GM18861 (cell line): ENCODE measurements at regions not wholly inside any gene's neighbourhood (a gene's known extent, or its start where the extent isn't known, plus 50 kb on each side); places are given as distances from the start of the nearest gene placed in this dataset.
"Not testable (repeated sequence)": the region's sequence is repeated elsewhere in the genome, so short reads cannot be mapped to it uniquely, and the experiment has no call there.

ENCODE experiments used
- ATAC-seq: cut with Tn5 transposase; IDR thresholded peaks from one replicate; pipeline ENCODE4 v1.9.1; 2021; ENCODE audit not compliant: unreplicated experiment

DNA sequence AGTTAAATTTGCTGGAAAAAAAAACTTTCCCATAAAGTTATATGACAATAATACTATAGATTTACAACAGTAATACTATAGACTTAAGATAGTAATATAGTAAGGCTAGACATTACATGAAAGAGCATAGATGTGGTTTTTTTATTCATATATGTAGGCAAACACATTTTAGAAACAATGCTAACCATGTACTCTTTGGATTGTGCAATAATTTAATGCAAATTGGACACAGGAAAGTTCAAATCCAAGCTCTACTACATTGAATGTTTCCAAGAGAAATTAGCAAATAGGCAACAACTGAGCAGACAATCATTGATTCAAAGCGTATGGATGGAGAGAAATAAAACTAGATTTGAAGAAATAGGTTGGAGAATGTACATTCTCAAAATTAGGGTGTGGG lies 469.2 kb downstream of the CNTN3 start:
- no peak for ATAC-seq

- no peak for ATAC-seq
Measured at GRCh38 chr3:74139648-74140047, 474.8 kb downstream of the CNTN3 start.

- no peak for ATAC-seq
Measured at GRCh38 chr3:74137790-74138189, 476.7 kb downstream of the CNTN3 start.

GRCh38 chr3:74135808-74136207 lies 478.7 kb downstream of the CNTN3 start:
- no peak for ATAC-seq

DNA sequence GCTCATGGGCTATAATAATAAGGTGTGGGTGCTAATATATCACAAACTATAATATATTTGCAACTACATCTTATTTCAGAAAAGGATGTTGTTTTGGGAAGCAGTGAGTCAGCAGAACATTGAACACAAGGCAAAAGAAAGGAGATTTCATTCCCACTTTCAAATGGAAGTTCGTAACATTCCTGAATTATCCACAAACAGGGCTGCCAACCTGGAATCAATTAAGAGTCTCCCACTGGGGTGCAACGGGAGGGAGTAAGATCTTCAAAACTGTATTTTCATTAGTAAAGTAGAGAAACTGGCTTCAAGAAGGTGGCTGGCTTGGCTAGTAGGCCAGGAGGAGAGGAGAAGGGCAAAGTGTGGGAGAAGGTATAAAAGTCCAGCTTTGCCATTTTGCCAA lies 479.6 kb downstream of the CNTN3 start:
- no peak for ATAC-seq

DNA sequence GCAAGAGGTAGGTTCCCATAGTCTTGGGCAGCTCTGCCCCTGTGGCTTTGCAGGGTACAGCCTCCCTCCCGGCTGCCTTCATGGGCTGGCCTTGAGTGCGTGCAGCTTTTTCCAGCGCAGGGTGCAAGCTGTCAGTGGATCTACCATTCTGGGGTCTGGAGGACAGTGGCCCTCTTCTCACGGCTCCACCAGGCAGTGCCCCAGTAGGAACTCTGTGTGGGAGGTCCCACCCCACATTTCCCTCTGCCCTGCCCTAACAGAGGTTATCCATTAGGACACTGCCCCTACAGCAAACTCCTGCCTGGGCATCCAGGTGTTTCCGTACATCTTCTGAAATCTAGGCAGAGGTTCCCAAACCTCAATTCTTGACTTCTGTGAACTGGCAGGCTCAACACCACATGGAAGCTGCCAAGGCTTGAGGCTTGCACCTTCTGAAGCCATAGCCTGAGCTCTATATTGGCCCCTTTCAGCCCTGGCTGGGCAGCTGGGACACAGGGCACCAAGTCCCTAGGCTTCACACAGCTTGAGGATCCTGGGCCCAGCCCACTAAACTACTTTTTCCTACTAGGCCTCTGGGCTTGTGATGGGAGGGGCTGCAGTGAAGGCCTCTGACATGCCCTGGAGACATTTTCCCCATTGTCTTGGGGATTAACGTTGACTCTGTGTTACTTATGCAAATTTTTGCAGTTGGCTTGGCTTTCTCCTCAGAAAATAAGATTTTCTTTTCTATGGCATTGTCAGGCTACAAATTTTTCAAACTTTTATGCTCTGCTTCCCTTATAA lies 482.7 kb downstream of the CNTN3 start:
- not testable (repeated sequence) for ATAC-seq

DNA sequence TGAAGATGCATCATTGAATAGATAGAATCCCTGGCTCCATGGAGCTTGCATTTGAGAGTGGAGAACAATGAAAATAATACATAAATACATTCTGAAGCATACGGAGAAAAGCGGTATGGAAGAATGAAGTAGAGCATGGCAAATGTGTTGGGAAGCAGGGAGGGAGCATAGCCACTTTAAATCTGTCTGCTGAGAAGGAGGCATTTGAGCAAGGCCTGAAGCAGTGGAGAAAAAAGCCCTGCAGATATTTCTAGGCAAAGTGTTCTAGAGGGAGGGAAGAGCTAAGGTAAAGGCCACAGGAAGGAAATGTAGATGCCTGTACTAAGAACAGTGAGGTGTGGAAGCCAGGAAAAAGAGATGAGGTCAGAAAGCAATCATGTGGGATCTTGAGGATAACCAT lies 484.8 kb downstream of the CNTN3 start:
- ATAC-seq: no peak

- no peak for ATAC-seq
Measured at GRCh38 chr3:74129056-74129455, 485.4 kb downstream of the CNTN3 start.

GRCh38 chr3:74127256-74127655 lies 487.2 kb downstream of the CNTN3 start:
- ATAC-seq: no peak

DNA sequence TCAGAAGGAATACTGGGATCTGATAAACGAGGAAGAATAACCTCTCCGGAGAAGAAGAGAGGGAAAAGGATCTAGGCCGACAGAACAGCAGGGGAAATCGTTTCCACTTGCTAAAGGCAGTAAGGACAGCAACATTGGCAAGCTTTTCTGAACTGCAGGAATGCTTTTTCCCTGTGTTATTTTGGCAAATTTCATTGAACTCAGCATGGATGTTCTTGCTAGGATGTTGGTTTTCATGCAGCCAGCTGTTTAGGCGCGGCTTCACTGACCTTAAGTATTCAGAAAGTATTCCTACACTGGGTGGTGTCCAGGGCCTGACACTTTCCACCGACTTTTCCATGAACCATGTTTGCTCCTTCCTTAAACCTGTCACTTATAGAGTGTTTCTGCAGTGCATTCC lies 489.7 kb downstream of the CNTN3 start:
- ATAC-seq: no peak

DNA sequence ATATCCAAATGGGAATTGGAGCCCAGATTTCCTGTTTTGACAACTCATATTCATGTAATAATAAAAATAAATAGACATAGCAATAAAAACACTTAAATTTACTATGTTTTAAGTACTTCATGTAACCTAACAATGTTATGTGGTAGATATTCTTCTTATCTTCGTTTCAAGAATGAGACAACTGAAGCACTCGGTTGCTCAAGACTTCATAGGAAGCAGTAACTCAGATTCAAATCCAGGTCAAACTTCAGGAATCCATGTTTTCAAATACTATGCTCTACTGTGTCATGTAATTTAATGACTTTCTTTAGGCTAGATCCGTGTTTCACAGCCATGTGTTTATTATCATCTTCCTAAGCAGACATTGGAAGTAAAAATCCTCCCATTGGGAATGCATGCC lies 492.2 kb downstream of the CNTN3 start:
- ATAC-seq: no peak

DNA sequence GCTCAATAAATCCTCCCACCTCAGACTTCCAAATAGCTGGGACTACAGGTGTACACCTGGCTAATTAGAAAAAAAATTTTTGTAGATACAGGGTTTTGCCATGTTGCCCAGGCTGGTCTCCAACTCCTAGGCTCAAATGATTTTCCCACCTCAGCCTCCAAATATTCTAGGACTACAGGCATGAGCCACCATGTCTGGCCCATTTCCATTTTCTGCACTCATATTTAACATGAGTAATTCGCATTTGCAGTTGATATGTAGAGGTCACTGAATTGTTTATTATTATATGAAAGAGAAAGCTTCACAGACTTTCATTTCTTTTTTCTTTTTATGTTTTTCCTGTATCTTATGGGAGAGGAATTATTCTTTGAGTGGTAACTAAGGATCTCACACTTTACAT lies 492.7 kb downstream of the CNTN3 start:
- no peak for ATAC-seq

GRCh38 chr3:74119221-74119620 lies 494.5 kb upstream of the PDZRN3 start:
- no peak for ATAC-seq

- ATAC-seq: no peak
Measured at GRCh38 chr3:74115906-74116305, 491.2 kb upstream of the PDZRN3 start.

- ATAC-seq: no peak
Measured at GRCh38 chr3:74107451-74107850, 482.7 kb upstream of the PDZRN3 start.

GRCh38 chr3:74106925-74107324 lies 482.2 kb upstream of the PDZRN3 start:
- no peak for ATAC-seq

DNA sequence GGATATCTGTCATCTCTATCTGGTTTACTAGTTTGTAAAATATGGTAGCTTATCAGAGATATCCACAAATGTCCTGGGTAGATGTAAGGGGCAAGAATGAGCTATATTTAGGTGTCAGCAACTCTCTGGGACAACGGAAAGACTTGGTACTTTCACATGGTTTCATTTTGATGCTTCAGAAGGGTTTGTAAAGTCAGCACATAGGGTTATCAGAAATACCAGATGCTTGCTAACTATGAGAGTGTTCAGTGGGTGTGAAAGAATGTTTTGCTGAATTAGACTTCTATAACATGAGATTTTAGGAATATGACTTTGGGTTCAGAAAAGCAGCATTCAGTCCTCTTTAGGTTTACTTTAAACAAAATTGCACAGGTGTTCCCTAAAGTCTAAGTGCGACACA lies 466.5 kb upstream of the PDZRN3 start:
- ATAC-seq: no peak

- no peak for ATAC-seq
Measured at GRCh38 chr3:74089814-74090213, 465.1 kb upstream of the PDZRN3 start.

- ATAC-seq: no peak
Measured at GRCh38 chr3:74080056-74080461, 455.3 kb upstream of the PDZRN3 start.

GRCh38 chr3:74075241-74075640 lies 450.5 kb upstream of the PDZRN3 start:
- no peak for ATAC-seq

GRCh38 chr3:74074700-74075099 lies 450.0 kb upstream of the PDZRN3 start:
- ATAC-seq: no peak

DNA sequence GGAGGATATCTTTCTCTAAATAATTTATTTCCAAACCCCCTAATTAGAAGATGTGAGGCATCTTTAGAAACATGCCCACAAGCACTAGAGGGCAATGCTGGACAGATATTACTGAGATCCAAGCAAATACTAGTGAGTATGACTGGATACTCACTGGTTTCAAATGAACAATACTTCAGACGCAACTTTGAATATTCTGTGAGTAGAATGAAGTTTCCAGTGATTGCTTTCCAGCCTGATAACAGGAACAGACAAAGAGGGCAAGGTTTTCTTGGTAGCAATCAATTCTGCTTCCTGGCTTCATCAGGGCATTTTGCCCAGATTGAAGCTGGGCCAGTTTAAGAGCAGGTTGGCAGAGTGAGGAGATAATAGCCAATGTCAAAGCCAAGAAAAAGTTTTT lies 442.6 kb upstream of the PDZRN3 start:
- ATAC-seq: no peak

DNA sequence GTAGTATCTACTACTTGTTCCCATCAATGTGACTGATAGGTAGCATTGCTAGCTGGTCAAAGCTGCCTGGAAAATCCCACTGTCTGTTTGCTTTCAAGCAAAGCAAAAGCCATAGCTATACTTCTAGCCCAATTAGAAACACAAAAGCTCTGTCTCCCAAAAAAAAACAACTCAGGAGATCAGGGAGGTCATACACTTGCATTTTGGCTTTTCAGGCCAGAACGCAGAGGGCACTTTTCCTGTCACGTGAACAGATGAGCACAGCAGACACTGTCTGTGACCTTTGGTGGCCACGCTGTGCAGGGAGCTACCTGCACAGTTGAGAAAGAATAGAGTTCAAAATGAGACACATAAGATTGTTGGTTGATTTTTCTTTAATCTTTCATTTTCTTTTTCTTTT lies 441.7 kb upstream of the PDZRN3 start:
- ATAC-seq: no peak
